ENCODE measurements at regions not wholly inside any gene's neighbourhood (a gene's known extent, or its start where the extent isn't known, plus 50 kb on each side); places are given as distances from the start of the nearest gene placed in this dataset.
"Not testable (repeated sequence)": the region's sequence is repeated elsewhere in the genome, so short reads cannot be mapped to it uniquely, and the experiment has no call there.

- not testable (repeated sequence) for H3K4me1 ChIP-seq (ENCODE audit: control insufficient read depth, insufficient read depth, low read length); H3K27me3 ChIP-seq (ENCODE audit: control insufficient read depth, insufficient read depth, low read length, poor library complexity, severe bottlenecking); H3K9me3 ChIP-seq (ENCODE audit: control insufficient read depth, low read length); H3K27ac ChIP-seq (ENCODE audit: insufficient read depth, low read depth, low read length, poor library complexity, severe bottlenecking); H3K4me3 ChIP-seq (ENCODE audit: insufficient read depth, low read depth, low read length); H3K36me3 ChIP-seq (ENCODE audit: control insufficient read depth, insufficient read depth, low read length)
- 80 to 100% methylated on average over 1 to 2 of the region's 5 CpGs for WGBS, 2 experiments
Observed at GRCh38 chr1:224029286-224030025, 84.5 kb upstream of the FBXO28 start.

- H3K4me3 ChIP-seq (ENCODE audit: insufficient read depth, low read depth, low read length); H3K9me3 ChIP-seq (ENCODE audit: control insufficient read depth, low read length); H3K36me3 ChIP-seq (ENCODE audit: control insufficient read depth, insufficient read depth, low read length); H3K27me3 ChIP-seq (ENCODE audit: control insufficient read depth, insufficient read depth, low read length, poor library complexity, severe bottlenecking); H3K4me1 ChIP-seq (ENCODE audit: control insufficient read depth, insufficient read depth, low read length); H3K27ac ChIP-seq (ENCODE audit: insufficient read depth, low read depth, low read length, poor library complexity, severe bottlenecking): not testable (repeated sequence)
- WGBS, 2 experiments, result 79 to 93% methylated on average over 2 of the region's 3 CpGs
Observed at GRCh38 chr1:224028802-224029201, 85.1 kb upstream of the FBXO28 start.

DNA sequence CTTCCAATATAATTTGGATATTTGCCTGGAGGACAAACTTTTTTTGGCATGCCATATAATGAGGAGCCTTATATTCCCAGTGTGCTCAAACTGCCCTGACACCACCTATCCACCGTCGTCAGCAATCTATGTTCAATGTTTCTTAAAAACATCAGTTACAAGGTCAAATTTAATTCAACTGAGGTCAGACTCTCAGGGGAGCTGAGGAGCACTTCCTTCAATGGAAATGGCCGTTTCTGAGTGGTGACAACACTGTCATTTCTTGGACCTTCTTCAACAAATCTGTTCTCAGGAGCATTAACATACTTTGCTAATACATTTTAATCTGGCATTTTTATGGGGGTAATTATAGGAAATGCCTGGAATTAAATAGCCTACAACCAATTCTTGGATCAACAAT is 90.8 kb upstream of the FBXO28 start:
- H3K4me3 ChIP-seq (ENCODE audit: insufficient read depth, low read depth, low read length); H3K36me3 ChIP-seq (ENCODE audit: control insufficient read depth, insufficient read depth, low read length); H3K4me1 ChIP-seq (ENCODE audit: control insufficient read depth, insufficient read depth, low read length); H3K9me3 ChIP-seq (ENCODE audit: control insufficient read depth, low read length); H3K27ac ChIP-seq (ENCODE audit: insufficient read depth, low read depth, low read length, poor library complexity, severe bottlenecking); H3K27me3 ChIP-seq (ENCODE audit: control insufficient read depth, insufficient read depth, low read length, poor library complexity, severe bottlenecking): not testable (repeated sequence)
- 100% methylated on average over 1 of the region's 3 CpGs for WGBS, 2 experiments

DNA sequence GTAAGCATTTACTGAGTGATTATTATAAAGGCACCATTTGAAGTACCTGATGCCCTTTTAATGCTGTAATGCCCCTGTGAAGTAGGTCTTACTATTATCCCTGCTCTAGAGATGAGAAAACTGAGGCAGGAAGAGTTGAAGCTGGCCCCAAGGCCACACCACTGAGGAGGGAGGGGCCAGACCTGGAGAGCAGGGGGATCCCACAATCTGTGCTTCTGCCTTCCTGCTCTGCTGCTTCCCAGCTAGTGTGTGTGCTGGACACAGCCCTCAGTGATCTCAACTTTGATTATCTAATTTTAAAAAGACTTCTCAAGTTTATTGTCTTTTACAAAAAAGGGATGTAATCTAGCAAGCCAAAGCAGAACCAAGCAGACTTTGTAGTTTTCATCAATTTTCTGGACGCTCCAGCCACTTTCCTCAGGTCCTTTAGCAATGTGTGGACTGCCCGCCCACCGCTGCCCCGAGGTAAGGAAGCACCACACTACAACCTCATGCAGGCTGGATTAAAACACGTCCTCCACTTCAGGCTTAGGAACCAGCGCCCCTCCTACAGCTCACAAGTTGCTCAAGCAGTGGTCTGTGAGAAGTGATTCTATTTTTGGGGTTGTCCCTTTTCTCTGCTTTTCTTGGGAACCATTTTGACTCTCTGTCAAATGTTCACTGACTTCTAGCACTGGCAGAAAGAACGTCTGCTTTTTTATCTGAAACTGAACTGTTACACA is 91.5 kb upstream of the FBXO28 start:
- WGBS, 2 experiments, result 17 to 71% methylated on average over 1 to 5 of the region's 7 CpGs
- not testable (repeated sequence) for H3K27ac ChIP-seq (ENCODE audit: insufficient read depth, low read depth, low read length, poor library complexity, severe bottlenecking); H3K4me1 ChIP-seq (ENCODE audit: control insufficient read depth, insufficient read depth, low read length); H3K9me3 ChIP-seq (ENCODE audit: control insufficient read depth, low read length); H3K36me3 ChIP-seq (ENCODE audit: control insufficient read depth, insufficient read depth, low read length); H3K27me3 ChIP-seq (ENCODE audit: control insufficient read depth, insufficient read depth, low read length, poor library complexity, severe bottlenecking); H3K4me3 ChIP-seq (ENCODE audit: insufficient read depth, low read depth, low read length)

DNA sequence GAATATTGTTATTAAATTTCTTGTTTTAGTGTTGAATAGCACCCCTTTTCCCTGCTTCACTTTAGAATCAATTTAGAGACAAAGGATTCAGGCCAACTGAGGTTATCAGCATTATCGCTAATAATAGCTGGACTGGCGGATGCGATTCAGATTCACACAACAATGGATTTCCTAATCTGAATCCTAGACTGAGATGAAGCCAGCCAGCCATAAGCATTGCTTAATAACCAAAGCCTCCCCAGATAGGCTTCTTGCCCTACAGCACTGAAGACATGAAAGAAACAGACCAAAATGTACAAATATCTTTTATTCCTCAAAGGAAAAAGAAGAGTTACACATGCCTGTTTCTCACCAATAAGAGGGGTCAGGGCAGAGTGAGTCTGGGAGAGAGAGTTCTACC is 94.0 kb upstream of the FBXO28 start:
- not testable (repeated sequence) for H3K9me3 ChIP-seq (ENCODE audit: control insufficient read depth, low read length); H3K4me3 ChIP-seq (ENCODE audit: insufficient read depth, low read depth, low read length); H3K27me3 ChIP-seq (ENCODE audit: control insufficient read depth, insufficient read depth, low read length, poor library complexity, severe bottlenecking); H3K4me1 ChIP-seq (ENCODE audit: control insufficient read depth, insufficient read depth, low read length); H3K27ac ChIP-seq (ENCODE audit: insufficient read depth, low read depth, low read length, poor library complexity, severe bottlenecking); H3K36me3 ChIP-seq (ENCODE audit: control insufficient read depth, insufficient read depth, low read length)
- no CpG with 5 or more reads among the region's 3 CpGs for WGBS, 2 experiments

- 93% methylated on average over 8 of the region's 8 CpGs for WGBS, 2 experiments
Observed at GRCh38 chr1:224015782-224016181, 98.1 kb upstream of the FBXO28 start.

DNA sequence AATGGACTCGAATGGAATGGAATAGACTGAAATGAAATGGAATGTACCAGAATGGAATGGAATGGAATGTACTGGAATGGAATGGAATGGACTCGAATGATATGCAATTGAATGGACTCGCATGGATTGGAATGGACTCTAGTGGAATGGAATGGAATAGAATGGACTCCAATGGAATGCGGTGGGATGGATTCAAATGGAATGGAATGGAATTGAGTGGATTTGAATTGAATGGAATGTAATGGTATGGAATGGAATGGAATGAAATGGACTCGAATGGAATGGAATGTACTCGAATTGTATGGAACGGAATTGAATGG is 99.6 kb upstream of the FBXO28 start:
- H3K36me3 ChIP-seq (ENCODE audit: control insufficient read depth, insufficient read depth, low read length), result no peaks in the 10 kb centered on the region
- H3K27me3 ChIP-seq (ENCODE audit: control insufficient read depth, insufficient read depth, low read length, poor library complexity, severe bottlenecking), result no peaks in the 10 kb centered on the region
- no peak overlapping the region for H3K4me3 ChIP-seq (ENCODE audit: insufficient read depth, low read depth, low read length)
- H3K4me1 ChIP-seq (ENCODE audit: control insufficient read depth, insufficient read depth, low read length), result no peaks in the 10 kb centered on the region
- 88% methylated on average over 7 of the region's 7 CpGs for WGBS, 2 experiments
- H3K27ac ChIP-seq (ENCODE audit: insufficient read depth, low read depth, low read length, poor library complexity, severe bottlenecking), result no peak overlapping the region
- peaks cover 9% of the 10 kb centered on the region for H3K9me3 ChIP-seq (ENCODE audit: control insufficient read depth, low read length)

More at GRCh38 chr1:224015782-224016181, 98.1 kb upstream of the FBXO28 start:
- not testable (repeated sequence) for H3K27me3 ChIP-seq (ENCODE audit: control insufficient read depth, insufficient read depth, low read length, poor library complexity, severe bottlenecking); H3K36me3 ChIP-seq (ENCODE audit: control insufficient read depth, insufficient read depth, low read length); H3K4me1 ChIP-seq (ENCODE audit: control insufficient read depth, insufficient read depth, low read length); H3K27ac ChIP-seq (ENCODE audit: insufficient read depth, low read depth, low read length, poor library complexity, severe bottlenecking); H3K4me3 ChIP-seq (ENCODE audit: insufficient read depth, low read depth, low read length); H3K9me3 ChIP-seq (ENCODE audit: control insufficient read depth, low read length)

DNA sequence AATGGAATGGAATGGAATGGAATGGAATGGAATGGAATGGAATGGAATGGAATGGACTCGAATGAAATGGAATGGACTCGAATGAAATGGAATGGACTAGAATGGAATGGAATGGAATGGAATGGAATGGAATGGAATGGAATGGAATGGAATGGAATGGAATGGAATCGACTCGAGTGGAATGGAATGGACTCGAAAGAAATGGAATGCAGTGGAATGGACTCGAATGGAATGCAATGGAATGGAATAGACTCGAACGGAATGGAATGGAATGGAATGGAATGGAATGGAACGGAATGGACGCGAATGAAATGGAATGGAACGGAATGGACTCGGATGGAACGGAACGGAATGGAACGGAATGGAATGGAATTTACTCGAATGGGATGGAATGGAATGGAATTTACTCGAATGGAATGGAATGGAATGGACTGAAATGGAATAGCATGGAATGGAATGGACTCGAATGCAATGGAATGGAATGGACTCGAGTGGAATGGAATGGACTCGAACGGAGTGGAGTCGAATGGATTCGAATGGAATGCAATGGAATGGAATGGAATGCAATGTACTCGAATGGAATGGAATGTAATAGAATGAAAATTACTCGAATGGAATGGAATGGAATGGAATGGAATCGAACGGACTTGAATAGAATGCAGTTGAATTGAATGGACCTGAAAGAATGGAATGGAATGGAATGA is 100.1 kb upstream of the FBXO28 start:
- H3K27ac ChIP-seq (ENCODE audit: insufficient read depth, low read depth, low read length, poor library complexity, severe bottlenecking); H3K4me3 ChIP-seq (ENCODE audit: insufficient read depth, low read depth, low read length); H3K9me3 ChIP-seq (ENCODE audit: control insufficient read depth, low read length); H3K4me1 ChIP-seq (ENCODE audit: control insufficient read depth, insufficient read depth, low read length); H3K36me3 ChIP-seq (ENCODE audit: control insufficient read depth, insufficient read depth, low read length); H3K27me3 ChIP-seq (ENCODE audit: control insufficient read depth, insufficient read depth, low read length, poor library complexity, severe bottlenecking): not testable (repeated sequence)
- 84 to 88% methylated on average over 28 of the region's 28 CpGs for WGBS, 2 experiments

GRCh38 chr1:224012807-224013434 is 101.0 kb upstream of the FBXO28 start:
- 88 to 90% methylated on average over 19 of the region's 19 CpGs for WGBS, 2 experiments
- not testable (repeated sequence) for H3K27me3 ChIP-seq (ENCODE audit: control insufficient read depth, insufficient read depth, low read length, poor library complexity, severe bottlenecking); H3K4me3 ChIP-seq (ENCODE audit: insufficient read depth, low read depth, low read length); H3K36me3 ChIP-seq (ENCODE audit: control insufficient read depth, insufficient read depth, low read length); H3K9me3 ChIP-seq (ENCODE audit: control insufficient read depth, low read length); H3K27ac ChIP-seq (ENCODE audit: insufficient read depth, low read depth, low read length, poor library complexity, severe bottlenecking); H3K4me1 ChIP-seq (ENCODE audit: control insufficient read depth, insufficient read depth, low read length)

- not testable (repeated sequence) for H3K4me1 ChIP-seq (ENCODE audit: control insufficient read depth, insufficient read depth, low read length); H3K27ac ChIP-seq (ENCODE audit: insufficient read depth, low read depth, low read length, poor library complexity, severe bottlenecking); H3K36me3 ChIP-seq (ENCODE audit: control insufficient read depth, insufficient read depth, low read length); H3K9me3 ChIP-seq (ENCODE audit: control insufficient read depth, low read length); H3K27me3 ChIP-seq (ENCODE audit: control insufficient read depth, insufficient read depth, low read length, poor library complexity, severe bottlenecking); H3K4me3 ChIP-seq (ENCODE audit: insufficient read depth, low read depth, low read length)
- 81 to 84% methylated on average over 15 of the region's 15 CpGs for WGBS, 2 experiments
Observed at GRCh38 chr1:224012162-224012561, 101.7 kb upstream of the FBXO28 start.
